ENCODE measurements at regions not wholly inside any gene's neighbourhood (a gene's known extent, or its start where the extent isn't known, plus 50 kb on each side); places are given as distances from the start of the nearest gene placed in this dataset.

- Histone ChIP-seq H3K4me2 (ENCODE audit: low read length) (no peak overlapping the region), H3K27me3 (ENCODE audit: control insufficient read depth, insufficient read depth, low read length) (no peaks in the 10 kb centered on the region), H3K4me1 (no peaks in the 10 kb centered on the region), H3K9me3 (ENCODE audit: control insufficient read depth, low read length) (no peaks in the 10 kb centered on the region), H3K79me2 (no peaks in the 10 kb centered on the region), H3K9ac (no peak overlapping the region), H3K4me3 (ENCODE audit: low read depth, low read length) (no peak overlapping the region), H2AFZ (no peak overlapping the region), H3K36me3 (ENCODE audit: control insufficient read depth, insufficient read depth, low read length) (no peaks in the 10 kb centered on the region), H3K27ac (no peak overlapping the region)
- no peak for TF ChIP-seq CTCF (IDR thresholded peaks at IDR 0.05)
Observed at GRCh38 chr14:22448905-22449599, 140.0 kb downstream of the DAD1 start.

- TF ChIP-seq CTCF (IDR thresholded peaks at IDR 0.05): no peak
- Histone ChIP-seq H3K79me2 (no peaks in the 10 kb centered on the region), H3K4me3 (ENCODE audit: low read depth, low read length) (no peak overlapping the region), H3K27ac (no peak overlapping the region), H3K27me3 (ENCODE audit: control insufficient read depth, insufficient read depth, low read length) (no peaks in the 10 kb centered on the region), H3K36me3 (ENCODE audit: control insufficient read depth, insufficient read depth, low read length) (no peaks in the 10 kb centered on the region), H3K9me3 (ENCODE audit: control insufficient read depth, low read length) (no peaks in the 10 kb centered on the region), H3K4me1 (no peaks in the 10 kb centered on the region), H3K9ac (no peak overlapping the region), H2AFZ (no peak overlapping the region), H3K4me2 (ENCODE audit: low read length) (no peak overlapping the region)
Observed at GRCh38 chr14:22448035-22448904, 140.8 kb downstream of the DAD1 start.

- no peak for TF ChIP-seq CTCF (IDR thresholded peaks at IDR 0.05)
- no peaks in the 10 kb centered on the region for H3K9me3 ChIP-seq (ENCODE audit: control insufficient read depth, low read length)
- H3K4me2 ChIP-seq (ENCODE audit: low read length): no peak overlapping the region
- no peaks in the 10 kb centered on the region for H3K36me3 ChIP-seq (ENCODE audit: control insufficient read depth, insufficient read depth, low read length)
- H3K4me3 ChIP-seq (ENCODE audit: low read depth, low read length): no peak overlapping the region
- H3K27ac ChIP-seq: no peak overlapping the region
- H3K27me3 ChIP-seq (ENCODE audit: control insufficient read depth, insufficient read depth, low read length): no peaks in the 10 kb centered on the region
- H2AFZ ChIP-seq: no peak overlapping the region
- no peaks in the 10 kb centered on the region for H3K79me2 ChIP-seq
- H3K4me1 ChIP-seq: no peaks in the 10 kb centered on the region
- H3K9ac ChIP-seq: no peak overlapping the region
Observed at GRCh38 chr14:22438742-22439141, 150.3 kb downstream of the DAD1 start.

GRCh38 chr14:22434901-22435550 lies 154.0 kb downstream of the DAD1 start:
- TF ChIP-seq CTCF (IDR thresholded peaks at IDR 0.05): no peak
- Histone ChIP-seq H3K4me2 (ENCODE audit: low read length) (no peak overlapping the region), H3K9ac (no peak overlapping the region), H3K4me1 (peaks cover 5% of the 10 kb centered on the region), H2AFZ (no peak overlapping the region), H3K36me3 (ENCODE audit: control insufficient read depth, insufficient read depth, low read length) (no peaks in the 10 kb centered on the region), H3K27me3 (ENCODE audit: control insufficient read depth, insufficient read depth, low read length) (no peaks in the 10 kb centered on the region), H3K4me3 (ENCODE audit: low read depth, low read length) (no peak overlapping the region), H3K79me2 (no peaks in the 10 kb centered on the region), H3K27ac (no peak overlapping the region), H3K9me3 (ENCODE audit: control insufficient read depth, low read length) (no peaks in the 10 kb centered on the region)
